Fibroblast of lung (primary cell): ENCODE measurements at regions not wholly inside any gene's neighbourhood (a gene's known extent, or its start where the extent isn't known, plus 50 kb on each side); places are given as distances from the start of the nearest gene placed in this dataset.

Experiments
- CTCF ChIP-seq, 2 donors: IDR thresholded peaks in 1 of 2; conservative IDR thresholded peaks in 1 of 2; 1 replicate in 1 of 2; 2 replicates in 1 of 2; pipeline ENCODE4 v1.5.1; 2011 to 2012; ENCODE audit warnings: low read length in 2 of 2, control low read depth in 1 of 2, inconsistent platforms in 1 of 2, low read depth in 1 of 2, mild to moderate bottlenecking in 1 of 2
- EZH2 ChIP-seq: IDR thresholded peaks from 2 replicates; pipeline ENCODE4 v1.5.1; 2012; ENCODE audit warnings: low read length, control low read depth, mild to moderate bottlenecking; ENCODE audit errors: missing control alignments

- no peak for TF ChIP-seq CTCF (conservative IDR thresholded peaks at IDR 0.05 in 1 of 2, IDR thresholded peaks at IDR 0.05 in 1 of 2; ENCODE audit: low read depth in 1 of 2, low read length in 2 of 2)
- TF ChIP-seq EZH2 = no peak
Measured at GRCh38 chr6:74289884-74290283, 593.9 kb downstream of the CD109 start.
